Body of pancreas (tissue), 4 donors: ENCODE measurements at regions not wholly inside any gene's neighbourhood (a gene's known extent, or its start where the extent isn't known, plus 50 kb on each side); places are given as distances from the start of the nearest gene placed in this dataset.

Experiments used
- ATAC-seq: fragments of 150-250 bp; one replicate; pipeline ENCODE4 v1.9.1; 2016
- DNase-seq, 4 donors: peaks; one replicate each; pipeline ENCODE4 v3.0.0-alpha.2; 2019
- H3K27ac ChIP-seq, 4 donors: fragments of 200-600 bp; sonication (generic); 1 replicate in 3 of 4; 2 replicates in 1 of 4; pipeline versions ENCODE4 v1.5.1 to v1.6.1; 2016 to 2019; ENCODE audit warnings: mild to moderate bottlenecking in 1 of 4, mixed read lengths in 1 of 4, moderate library complexity in 1 of 4
- H3K27me3 ChIP-seq, 2 donors: fragments of 200-600 bp; sonication (generic); one replicate each; pipeline ENCODE4 v1.6.0; 2016; ENCODE audit warnings: mild to moderate bottlenecking in 1 of 2
- H3K36me3 ChIP-seq, 2 donors: fragments of 200-600 bp; sonication (generic); replicated peaks in 1 of 2; 2 replicates each; pipeline ENCODE4 v1.5.1; 2016; ENCODE audit warnings: low read depth in 2 of 2; ENCODE audit not compliant: insufficient read depth in 1 of 2
- H3K4me1 ChIP-seq: fragments of 200-600 bp; sonication (generic); one replicate; pipeline ENCODE4 v1.6.0; 2016
- H3K4me3 ChIP-seq, 2 donors: fragments of 200-600 bp; sonication (generic); 1 replicate in 1 of 2; 2 replicates in 1 of 2; pipeline ENCODE4 v1.5.1; 2016 to 2019
- H3K9me3 ChIP-seq, 3 donors: fragments of 200-600 bp; sonication (generic); 1 replicate in 2 of 3; 2 replicates in 1 of 3; pipeline ENCODE4 v1.5.1; 2016
- POLR2A ChIP-seq, 3 donors: fragments of 450-650 bp; IDR thresholded peaks; one replicate each; pipeline ENCODE4 v1.6.1; 2016; ENCODE audit warnings: antibody characterized with exemption in 3 of 3, mild to moderate bottlenecking in 2 of 3
- WGBS, 2 donors: methylation state at CpG; one replicate each; pipeline ENCODE4 v1.1.5; 2017; 5-methylcytosine and 5-hydroxymethylcytosine counted together
- intact Hi-C: fragments of 100-400 bp; cut with DNase I; formaldehyde crosslinking; loops from one replicate; pipeline ENCODE4 v1.15.1; 2023
- TF ChIP-seq, protein P1 (sequence below), 7 experiments: fragments of 450-650 bp in 4 of 7; fragments of 200-600 bp in 3 of 7; sonication (generic) in 3 of 7; IDR thresholded peaks; one replicate each; pipeline ENCODE4 v1.5.1; 2016 to 2019; ENCODE audit warnings: antibody characterized with exemption in 7 of 7

DNA sequence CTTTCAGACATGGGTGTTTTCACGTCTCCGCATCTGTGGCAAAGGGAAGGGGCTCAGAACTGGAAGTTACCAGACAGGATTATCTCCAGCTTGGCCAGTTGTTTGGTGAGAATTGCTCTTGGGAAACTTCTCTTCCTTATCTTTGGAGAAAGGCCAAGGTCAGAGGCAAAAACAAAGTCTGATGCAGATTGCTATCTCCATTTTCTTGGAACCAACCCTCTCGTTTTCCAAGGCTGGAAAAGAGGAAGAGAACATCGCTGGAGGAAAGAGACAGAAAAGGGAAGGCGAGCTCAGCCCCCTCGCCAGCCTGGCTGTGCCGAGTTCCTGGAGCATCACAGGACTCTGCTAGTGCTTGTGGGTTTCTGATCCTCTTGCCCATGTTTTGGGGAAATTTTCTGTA is 396.8 kb upstream of the SHH start:
- Histone ChIP-seq H3K27me3 (no peaks in the 10 kb centered on the region), H3K4me1 (no peaks in the 10 kb centered on the region), H3K4me3 (no peak overlapping the region), H3K27ac (no peak overlapping the region), H3K36me3 (no peaks in the 10 kb centered on the region), H3K9me3 (no peaks in the 10 kb centered on the region)
- intact Hi-C loops = no loop called here
- 68 to 71% methylated on average over 7 of the region's 7 CpGs for WGBS, 2 donors
- DNase-seq (no peak), ATAC-seq (no peak)
- TF ChIP-seq, protein P1, sequence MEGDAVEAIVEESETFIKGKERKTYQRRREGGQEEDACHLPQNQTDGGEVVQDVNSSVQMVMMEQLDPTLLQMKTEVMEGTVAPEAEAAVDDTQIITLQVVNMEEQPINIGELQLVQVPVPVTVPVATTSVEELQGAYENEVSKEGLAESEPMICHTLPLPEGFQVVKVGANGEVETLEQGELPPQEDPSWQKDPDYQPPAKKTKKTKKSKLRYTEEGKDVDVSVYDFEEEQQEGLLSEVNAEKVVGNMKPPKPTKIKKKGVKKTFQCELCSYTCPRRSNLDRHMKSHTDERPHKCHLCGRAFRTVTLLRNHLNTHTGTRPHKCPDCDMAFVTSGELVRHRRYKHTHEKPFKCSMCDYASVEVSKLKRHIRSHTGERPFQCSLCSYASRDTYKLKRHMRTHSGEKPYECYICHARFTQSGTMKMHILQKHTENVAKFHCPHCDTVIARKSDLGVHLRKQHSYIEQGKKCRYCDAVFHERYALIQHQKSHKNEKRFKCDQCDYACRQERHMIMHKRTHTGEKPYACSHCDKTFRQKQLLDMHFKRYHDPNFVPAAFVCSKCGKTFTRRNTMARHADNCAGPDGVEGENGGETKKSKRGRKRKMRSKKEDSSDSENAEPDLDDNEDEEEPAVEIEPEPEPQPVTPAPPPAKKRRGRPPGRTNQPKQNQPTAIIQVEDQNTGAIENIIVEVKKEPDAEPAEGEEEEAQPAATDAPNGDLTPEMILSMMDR (IDR thresholded peaks at IDR 0.05) = no peak
- TF ChIP-seq POLR2A (IDR thresholded peaks at IDR 0.05) = no peak

GRCh38 chr7:156207306-156207705 is 395.0 kb upstream of the SHH start:
- WGBS, 2 donors = 78 to 86% methylated on average over 6 of the region's 6 CpGs
- H3K27ac ChIP-seq = no peak overlapping the region
- intact Hi-C loops = no loop called here
- H3K4me3 ChIP-seq = no peak overlapping the region
- TF ChIP-seq, protein P1 (IDR thresholded peaks at IDR 0.05) = no peak
- TF ChIP-seq POLR2A (IDR thresholded peaks at IDR 0.05) = no peak
- no peak for ATAC-seq
- no peak for DNase-seq
- H3K4me1 ChIP-seq = no peaks in the 10 kb centered on the region
- no peaks in the 10 kb centered on the region for H3K27me3 ChIP-seq
- H3K36me3 ChIP-seq = no peaks in the 10 kb centered on the region
- no peaks in the 10 kb centered on the region for H3K9me3 ChIP-seq

GRCh38 chr7:156206174-156206573 is 393.9 kb upstream of the SHH start:
- no peaks in the 10 kb centered on the region for H3K4me1 ChIP-seq
- ATAC-seq (no peak), DNase-seq (no peak)
- H3K27me3 ChIP-seq = no peaks in the 10 kb centered on the region
- TF ChIP-seq, protein P1 (IDR thresholded peaks at IDR 0.05) = no peak
- TF ChIP-seq POLR2A (IDR thresholded peaks at IDR 0.05) = no peak
- no peaks in the 10 kb centered on the region for H3K36me3 ChIP-seq
- no peaks in the 10 kb centered on the region for H3K9me3 ChIP-seq
- WGBS, 2 donors = 87 to 90% methylated on average over 8 of the region's 8 CpGs
- H3K27ac ChIP-seq = no peak overlapping the region
- no peak overlapping the region for H3K4me3 ChIP-seq
- intact Hi-C loops = no loop called here

DNA sequence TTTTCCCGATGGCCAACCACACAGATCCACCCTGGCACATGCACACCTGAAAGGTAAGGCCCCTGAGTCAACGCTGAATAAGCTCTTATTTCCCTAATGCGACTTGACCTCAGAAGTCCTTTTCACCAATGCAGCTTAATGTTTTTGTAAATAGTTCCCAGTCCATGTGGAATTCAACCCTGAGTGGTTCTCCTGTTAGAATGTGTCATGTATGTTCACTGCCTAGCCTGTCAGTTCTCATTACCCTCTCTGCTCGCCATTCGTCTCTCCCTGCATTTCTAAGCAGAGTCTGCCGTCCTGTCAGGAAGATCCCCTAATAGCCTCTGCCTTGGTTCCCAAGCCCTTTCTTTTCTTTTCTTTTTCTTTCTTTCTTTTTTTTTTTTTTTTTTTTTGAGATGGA is 392.6 kb upstream of the SHH start:
- no peaks in the 10 kb centered on the region for H3K9me3 ChIP-seq
- no peak overlapping the region for H3K4me3 ChIP-seq
- DNase-seq (no peak), ATAC-seq (no peak)
- 75 to 91% methylated on average over 6 of the region's 6 CpGs for WGBS, 2 donors
- H3K4me1 ChIP-seq = no peaks in the 10 kb centered on the region
- no peaks in the 10 kb centered on the region for H3K27me3 ChIP-seq
- TF ChIP-seq POLR2A (IDR thresholded peaks at IDR 0.05) = no peak
- TF ChIP-seq, protein P1 (IDR thresholded peaks at IDR 0.05) = no peak
- intact Hi-C loops = no loop called here
- no peaks in the 10 kb centered on the region for H3K36me3 ChIP-seq
- no peak overlapping the region for H3K27ac ChIP-seq

DNA sequence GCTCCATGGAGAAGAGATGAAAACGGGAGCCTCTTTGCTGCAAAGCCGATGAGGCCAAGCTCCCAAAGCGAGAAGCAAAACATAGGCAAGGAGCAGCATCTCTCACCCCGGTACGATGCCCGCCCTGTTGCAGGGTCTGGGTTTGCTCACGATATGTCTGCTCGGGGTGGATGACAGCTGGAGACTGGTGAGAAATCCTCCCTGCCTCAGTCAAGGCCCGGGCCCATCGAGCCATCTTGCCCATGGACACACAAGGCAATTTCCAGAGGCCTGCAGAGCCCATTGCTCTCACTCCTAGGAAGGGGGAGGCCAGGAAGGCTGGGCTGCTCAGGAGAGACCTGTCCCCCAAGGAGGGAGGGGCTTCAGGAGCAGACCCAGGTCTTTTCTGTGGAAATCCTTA is 391.7 kb upstream of the SHH start:
- TF ChIP-seq, protein P1 (IDR thresholded peaks at IDR 0.05) = no peak
- no peak for TF ChIP-seq POLR2A (IDR thresholded peaks at IDR 0.05)
- 85% methylated on average over 10 of the region's 10 CpGs; no CpG with 5 or more reads in 1 of the 2 donors for WGBS, 2 donors
- Histone ChIP-seq H3K4me3 (no peak overlapping the region), H3K4me1 (no peaks in the 10 kb centered on the region), H3K27ac (no peak overlapping the region), H3K36me3 (no peaks in the 10 kb centered on the region), H3K27me3 (no peaks in the 10 kb centered on the region), H3K9me3 (no peaks in the 10 kb centered on the region)
- DNase-seq (no peak), ATAC-seq (no peak)
- intact Hi-C loops = no loop called here
